ENCODE measurements at regions not wholly inside any gene's neighbourhood (a gene's known extent, or its start where the extent isn't known, plus 50 kb on each side); places are given as distances from the start of the nearest gene placed in this dataset.

- TF ChIP-seq POLR2A (IDR thresholded peaks at IDR 0.05) (no peak), CTCF (IDR thresholded peaks at IDR 0.05) (no peak)
Observed at GRCh38 chr22:11616811-11617210, 3911.2 kb upstream of the OR11H1 start.
